Caki2 (cell line): ENCODE measurements at regions not wholly inside any gene's neighbourhood (a gene's known extent, or its start where the extent isn't known, plus 50 kb on each side); places are given as distances from the start of the nearest gene placed in this dataset.

ENCODE experiments used
- DNase-seq: peaks from one replicate; pipeline ENCODE4 v3.0.0-alpha.2; 2015; ENCODE audit warnings: low read depth
- in situ Hi-C: cut with HindIII; loops from 2 replicates; pipeline ENCODE4 v1.10.0; 2016; ENCODE audit warnings: low sequenced_read_pairs, low pct_unique_long_range_greater_than_20kb, mixed read lengths

DNA sequence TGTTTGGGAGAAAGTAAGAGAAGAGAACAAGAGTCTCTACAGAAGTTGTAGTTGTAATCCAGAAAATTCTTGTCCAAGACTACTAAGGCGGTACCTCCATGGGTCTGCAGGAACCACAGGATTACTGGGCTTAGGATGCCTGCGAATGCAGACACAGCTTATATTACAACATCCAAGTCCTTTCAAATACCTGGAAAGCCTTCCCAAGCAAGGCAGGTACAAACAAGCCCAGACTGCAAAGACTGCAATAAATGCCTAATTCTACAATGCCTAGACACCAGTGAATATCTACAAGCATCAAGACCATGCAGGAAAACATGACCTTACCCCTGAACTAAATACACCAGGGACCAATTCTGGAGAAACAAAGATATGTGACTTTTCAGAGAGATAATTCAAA, 178.2 kb downstream of the ARL4A start:
- in situ Hi-C loops: no loop called here
- no peak for DNase-seq

DNA sequence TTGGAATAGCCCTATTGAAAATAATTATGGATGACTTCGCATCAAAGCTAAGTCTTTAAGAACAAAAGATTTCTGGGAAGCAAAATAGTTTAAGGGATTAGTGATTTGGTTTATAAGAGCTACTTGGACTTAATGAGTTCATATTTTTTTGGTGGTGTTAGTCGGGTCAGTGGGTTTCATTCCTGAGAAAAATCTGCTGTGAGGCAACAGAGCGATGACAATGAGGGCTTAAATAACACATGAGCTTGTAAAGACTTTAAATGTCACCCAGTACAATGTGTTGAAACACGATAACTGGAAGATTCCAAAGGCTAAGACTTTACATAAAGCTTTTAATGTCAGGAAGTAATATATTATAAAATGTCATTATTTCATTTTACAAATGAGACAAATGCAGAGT, 178.8 kb downstream of the ARL4A start:
- in situ Hi-C loops: no loop called here
- DNase-seq: no peak

DNA sequence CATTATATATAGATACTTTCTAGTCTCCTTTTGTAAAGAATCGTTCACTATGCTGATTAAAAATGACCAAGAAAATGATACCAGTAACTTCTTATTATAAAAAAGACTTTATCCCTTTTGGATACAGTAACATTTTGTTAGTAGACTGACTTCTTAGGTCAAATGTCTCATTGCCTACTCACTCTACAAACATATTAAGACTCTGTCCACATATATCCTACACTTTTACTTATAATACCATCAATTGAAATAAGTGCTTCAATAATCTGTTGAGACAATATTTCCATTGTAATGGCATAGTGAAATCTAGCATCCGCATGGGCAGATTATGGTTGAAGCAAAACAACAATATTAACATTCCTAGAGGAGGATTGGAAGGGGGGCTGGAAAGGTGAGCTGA, 180.6 kb downstream of the ARL4A start:
- in situ Hi-C loops: no loop called here

DNA sequence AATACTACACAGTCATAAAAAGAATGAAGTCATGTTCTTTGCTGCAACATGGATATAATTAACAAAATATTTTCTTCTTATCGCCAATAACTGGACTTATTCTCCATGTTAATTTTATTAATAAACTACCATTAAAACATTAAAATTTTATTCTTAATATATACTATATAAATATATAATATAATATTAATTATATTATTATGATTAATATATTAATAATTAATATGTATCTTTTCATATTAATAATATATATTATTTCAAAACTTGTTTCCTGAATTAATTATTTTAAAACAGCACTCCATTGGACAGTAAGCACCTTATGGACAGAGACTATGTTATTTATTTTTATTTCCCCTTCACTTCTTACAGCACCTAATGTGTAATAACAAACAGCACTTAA, 182.8 kb downstream of the ARL4A start:
- DNase-seq: no peak
- in situ Hi-C loops: no loop called here

More for the DNA sequence above, 180.6 kb downstream of the ARL4A start:
- no peak for DNase-seq

DNA sequence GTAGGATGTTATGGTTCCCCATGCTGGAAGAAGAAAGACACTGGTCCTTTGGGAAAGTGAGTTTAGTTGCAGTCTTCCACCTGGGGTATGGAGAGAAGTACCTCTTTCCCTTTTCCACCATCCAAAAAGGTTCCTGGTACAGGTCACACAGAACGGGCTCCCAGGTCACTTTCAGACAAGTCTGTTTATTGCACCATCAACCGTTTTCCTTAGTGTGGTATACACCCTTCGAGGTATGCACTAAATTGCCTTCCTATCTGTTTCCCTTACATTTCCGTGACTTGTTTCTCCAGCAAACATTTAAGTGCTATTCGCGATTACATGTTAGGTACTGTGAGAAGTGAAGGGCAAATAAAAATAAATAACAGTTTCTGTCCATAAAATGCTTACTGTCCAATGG, 185.1 kb downstream of the ARL4A start:
- in situ Hi-C loops: no loop called here
- DNase-seq: no peak

DNA sequence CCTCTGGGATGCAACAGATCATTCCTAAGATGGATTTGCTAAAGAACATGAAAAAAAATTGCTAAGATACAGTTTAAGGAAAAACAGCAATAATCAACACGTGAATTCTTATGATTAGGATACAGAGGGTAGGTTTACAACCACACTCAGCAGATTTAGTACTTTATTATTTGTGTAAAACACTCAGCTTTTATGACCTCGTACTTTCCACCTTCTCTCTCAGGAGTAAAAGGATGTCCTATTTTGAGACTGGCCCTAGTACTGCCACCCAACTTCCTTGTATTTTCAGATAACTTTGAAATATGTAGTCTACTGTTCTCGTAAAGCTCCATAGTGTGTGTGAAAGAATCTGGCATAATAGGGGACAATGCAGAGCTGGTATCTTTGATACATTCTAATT, 186.1 kb downstream of the ARL4A start:
- in situ Hi-C loops: no loop called here

DNA sequence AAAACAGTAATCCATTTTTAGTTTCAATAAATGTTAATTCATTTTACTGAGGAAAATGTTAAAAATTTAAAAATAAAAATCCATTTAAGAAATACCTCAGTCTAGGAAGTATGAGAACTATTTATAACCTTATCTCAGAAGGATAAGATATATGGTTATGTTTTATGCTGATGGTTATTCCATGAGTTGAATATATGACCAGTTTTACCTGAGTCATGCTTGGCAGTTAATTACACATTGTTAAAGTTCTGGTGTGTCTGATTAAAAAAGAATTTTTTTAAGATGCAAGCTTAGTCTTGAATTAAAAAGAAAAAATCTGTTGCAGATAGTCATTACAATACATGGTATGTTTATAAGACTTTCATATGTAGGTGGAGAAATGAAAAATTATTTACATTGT, 191.7 kb downstream of the ARL4A start:
- no peak for DNase-seq
- in situ Hi-C loops: no loop called here

More for the DNA sequence above, 186.1 kb downstream of the ARL4A start:
- no peak for DNase-seq

DNA sequence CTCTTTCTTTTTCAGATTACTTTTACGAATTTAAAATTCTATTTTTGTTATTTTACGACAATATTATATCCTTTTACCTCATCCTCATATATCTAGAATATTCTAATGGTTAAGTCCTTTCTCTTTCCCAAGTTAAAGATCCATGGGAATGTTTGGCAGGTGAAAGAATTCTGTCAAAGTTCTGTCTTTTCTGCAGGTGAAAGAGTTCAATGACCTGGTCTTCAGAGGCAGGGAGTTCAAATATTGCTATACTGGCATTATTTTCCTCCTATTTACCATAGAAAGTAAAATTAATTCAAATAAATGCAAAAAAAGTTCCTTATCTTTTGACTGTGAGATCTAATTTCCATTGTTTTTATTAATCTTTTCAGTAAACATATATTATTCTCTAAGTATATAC, 194.3 kb downstream of the ARL4A start:
- no peak for DNase-seq
- in situ Hi-C loops: no loop called here

DNA sequence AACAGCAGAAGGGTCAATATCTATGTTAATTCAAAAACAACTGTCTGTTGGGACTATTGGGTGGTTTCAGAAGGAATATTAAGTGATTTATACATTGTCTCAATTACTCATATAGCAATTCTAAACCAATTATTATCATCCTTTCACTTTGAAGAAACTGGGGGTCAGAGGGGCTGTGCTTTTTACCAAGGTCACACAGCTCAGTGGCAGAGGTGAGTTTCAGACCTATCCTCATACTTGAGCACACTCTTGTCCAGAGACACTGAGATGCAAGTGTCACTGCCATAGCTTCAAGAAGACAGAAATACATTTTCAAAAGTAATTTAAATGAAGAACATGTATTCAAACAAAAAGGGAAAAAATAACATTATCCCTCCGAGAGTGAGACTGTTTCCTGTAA, 195.3 kb downstream of the ARL4A start:
- no peak for DNase-seq
- in situ Hi-C loops: no loop called here

DNA sequence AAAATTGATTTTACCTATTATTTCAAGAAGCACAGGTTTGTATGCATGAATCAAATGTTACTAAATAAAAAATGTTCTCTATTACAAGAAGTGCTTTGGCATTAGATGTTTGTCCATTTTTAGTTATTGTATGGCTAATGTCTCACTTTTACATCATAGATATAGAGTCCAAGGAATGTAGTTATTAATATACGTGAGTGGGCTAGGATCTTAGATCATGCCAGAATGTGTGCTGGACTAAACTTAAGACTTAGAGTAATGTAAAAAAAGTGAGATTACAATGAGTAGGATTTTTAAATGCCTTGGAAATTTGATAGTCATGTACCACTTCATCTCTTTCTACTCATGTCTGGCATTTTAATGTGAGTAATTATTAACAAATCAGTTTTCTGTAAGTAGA, 196.6 kb downstream of the ARL4A start:
- DNase-seq: no peak
- in situ Hi-C loops: no loop called here

DNA sequence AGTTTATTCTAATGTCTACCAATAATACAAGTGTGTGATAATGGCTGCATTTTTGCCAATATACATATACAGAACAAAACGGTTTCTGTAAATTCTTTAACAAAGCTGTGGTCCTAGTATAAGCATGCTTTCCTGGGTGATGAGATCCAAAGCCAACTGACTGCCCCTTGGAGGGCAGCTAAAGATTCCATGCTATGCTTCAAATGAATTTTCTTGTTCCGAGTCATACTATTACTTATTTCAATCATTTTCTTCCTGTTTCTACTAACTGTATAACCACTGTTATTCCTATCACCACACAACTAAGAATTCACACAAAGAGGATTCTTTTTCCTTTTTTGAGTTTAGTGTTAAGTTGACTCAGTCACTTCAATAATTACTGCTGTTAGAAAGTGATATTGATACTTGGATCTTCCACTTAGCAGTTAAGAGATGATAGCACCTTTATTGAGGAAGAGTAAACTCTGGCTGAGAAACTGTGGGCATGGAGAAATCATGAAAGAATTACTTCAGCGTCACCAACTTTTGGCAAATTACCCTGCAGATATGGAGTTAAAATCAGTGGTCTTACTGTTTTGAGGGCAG, 197.5 kb downstream of the ARL4A start:
- in situ Hi-C loops: no loop called here
- peak; percentile 23 for DNase-seq

DNA sequence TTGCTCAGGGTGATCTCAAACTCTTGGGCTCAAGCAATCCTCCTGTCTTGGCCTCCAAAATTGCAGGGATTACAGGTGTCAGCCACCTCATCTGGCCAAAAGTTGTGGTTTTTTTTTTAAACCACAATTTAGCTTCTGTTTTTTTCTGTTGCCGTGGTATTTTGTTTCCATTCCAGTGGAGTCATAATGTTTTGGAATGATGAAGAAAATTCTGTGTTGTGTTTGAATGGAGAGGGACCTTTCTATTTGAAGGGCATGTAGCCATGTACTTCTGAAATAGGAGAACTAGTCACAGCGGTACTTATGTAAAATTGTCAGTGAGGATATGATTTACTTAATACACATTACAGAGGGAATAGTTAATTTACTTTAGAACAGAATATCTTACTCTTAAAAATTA, 201.3 kb downstream of the ARL4A start:
- in situ Hi-C loops: no loop called here
- DNase-seq: peak; percentile 18

DNA sequence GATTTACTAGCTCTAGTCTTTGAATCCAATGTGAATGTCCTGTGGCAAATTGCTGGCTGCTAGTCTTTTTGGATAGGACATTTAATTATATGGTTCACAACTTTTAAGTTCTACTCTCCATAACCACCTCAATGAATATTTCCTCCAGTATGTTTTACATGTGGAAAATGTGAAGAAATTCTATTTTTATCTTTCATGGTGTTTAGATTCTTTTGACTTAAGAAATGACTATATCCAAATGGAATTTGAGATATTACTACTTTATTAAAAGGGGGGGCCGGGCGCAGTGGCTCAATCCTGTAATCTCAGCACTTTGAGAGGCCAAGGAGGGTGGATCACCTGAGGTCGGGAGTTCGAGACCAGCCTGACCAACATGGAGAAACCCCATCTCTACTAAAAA, 202.0 kb downstream of the ARL4A start:
- in situ Hi-C loops: no loop called here

DNA sequence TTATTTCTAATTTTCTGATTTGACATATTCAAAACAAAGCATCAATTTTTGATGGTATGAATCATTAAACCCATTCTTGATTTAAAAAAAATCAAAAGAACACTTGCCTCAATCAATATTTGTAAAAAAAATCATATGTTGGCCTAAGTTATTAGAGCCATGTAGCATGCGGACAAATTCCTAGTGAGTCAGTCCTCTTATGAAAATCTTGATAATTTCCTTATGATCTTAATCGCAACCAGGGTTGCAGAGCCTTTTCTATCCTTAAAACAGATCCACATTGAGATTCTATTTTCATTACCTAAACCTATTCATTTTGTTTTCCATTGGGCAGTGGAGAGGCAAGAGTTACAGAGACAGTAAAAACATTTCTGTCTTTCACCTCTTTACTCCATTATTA, 203.2 kb downstream of the ARL4A start:
- in situ Hi-C loops: no loop called here
- no peak for DNase-seq

More for the DNA sequence above, 202.0 kb downstream of the ARL4A start:
- DNase-seq: no peak

DNA sequence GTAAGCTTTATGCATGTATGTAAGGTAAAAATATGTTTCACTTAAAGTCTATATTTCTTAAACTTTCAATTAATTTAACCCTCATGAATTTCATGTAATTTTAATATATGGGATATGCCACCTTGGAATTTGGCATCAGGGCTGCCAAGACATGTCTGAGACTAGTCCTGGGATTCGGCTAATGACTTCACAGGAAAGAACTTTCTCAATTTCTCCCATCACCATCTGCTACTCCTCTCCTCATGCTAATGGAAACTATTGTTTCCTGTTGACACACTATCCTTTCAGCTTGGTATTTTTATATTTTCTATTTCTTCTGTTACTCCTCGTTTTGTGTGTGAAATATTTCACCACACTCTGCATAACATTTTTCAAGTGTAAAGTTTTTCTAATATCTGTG, 205.9 kb downstream of the ARL4A start:
- no peak for DNase-seq
- in situ Hi-C loops: no loop called here

DNA sequence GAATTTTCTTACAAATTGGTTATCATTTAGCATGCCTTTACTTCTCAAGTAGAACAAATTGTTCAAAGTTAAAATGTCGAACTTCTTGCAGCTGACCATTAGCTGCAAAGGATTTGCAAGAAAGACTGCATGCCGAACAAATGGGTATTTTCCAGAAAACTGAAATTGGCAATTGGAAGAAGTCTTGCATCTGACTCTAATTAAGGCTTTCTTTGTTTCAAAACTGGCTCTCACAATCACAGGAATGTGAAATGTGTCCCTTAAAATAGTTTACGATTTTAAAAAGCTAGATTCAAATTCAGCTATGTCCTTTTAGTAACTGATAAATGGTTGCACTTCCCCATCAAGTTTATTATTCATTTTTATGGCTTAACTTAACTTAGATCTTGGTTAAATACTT, 207.9 kb downstream of the ARL4A start:
- in situ Hi-C loops: no loop called here
- DNase-seq: no peak

DNA sequence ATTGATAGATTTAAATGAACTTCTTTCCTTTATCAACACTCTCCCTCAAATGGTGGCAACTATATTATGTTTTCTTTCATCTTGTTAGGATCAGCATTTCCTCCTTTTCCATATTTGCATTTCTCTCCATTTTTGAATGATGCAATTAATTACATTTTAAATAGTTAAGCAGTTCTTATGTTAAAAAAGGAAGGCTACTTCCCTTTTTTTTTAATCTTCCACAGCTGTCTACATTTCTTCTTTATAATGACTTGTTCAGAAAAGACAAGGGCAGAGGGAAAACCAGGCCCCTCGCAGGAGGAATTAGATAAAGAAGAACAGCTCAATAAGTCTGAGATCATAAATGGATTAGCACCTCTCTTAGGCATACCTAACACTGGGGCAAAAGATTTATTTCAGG, 208.9 kb downstream of the ARL4A start:
- in situ Hi-C loops: no loop called here
- no peak for DNase-seq

DNA sequence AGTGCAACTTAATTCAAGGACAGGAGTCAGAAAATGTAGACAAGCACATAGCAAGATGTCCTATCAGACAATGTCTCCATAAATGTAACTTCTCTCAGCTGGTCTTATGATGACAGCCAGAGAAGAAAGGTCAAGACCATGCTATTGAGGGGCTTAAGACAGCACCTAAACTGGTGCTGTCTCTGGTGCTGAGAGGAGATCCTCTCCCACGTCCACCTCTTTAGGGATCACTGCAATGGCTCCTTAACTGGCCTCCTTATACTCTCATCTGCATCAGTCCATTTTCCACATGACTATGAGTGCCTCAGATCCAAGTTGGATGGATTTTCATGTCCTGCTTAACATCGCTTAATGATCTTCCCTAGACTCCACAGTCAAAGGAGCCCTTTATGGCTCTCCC, 210.6 kb downstream of the ARL4A start:
- DNase-seq: no peak
- in situ Hi-C loops: no loop called here

DNA sequence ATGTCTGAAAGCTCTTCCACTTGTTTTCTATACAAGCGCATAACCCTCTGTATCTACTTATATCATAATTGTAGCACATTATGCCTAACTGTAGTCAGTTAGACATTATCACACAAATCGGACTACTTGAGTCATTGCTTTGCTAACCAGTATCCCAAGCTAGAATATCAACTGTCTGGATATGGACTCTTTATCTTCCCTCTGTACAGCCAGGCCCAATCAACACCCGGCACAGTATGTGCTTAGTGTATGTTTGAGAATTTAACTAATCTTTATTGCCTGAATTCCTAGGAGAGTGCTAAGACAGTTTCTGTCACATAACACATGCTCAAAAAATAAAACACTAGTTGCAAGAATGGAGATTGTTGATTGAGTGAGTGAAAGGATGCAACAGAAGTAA, 211.2 kb downstream of the ARL4A start:
- in situ Hi-C loops: no loop called here
- no peak for DNase-seq

DNA sequence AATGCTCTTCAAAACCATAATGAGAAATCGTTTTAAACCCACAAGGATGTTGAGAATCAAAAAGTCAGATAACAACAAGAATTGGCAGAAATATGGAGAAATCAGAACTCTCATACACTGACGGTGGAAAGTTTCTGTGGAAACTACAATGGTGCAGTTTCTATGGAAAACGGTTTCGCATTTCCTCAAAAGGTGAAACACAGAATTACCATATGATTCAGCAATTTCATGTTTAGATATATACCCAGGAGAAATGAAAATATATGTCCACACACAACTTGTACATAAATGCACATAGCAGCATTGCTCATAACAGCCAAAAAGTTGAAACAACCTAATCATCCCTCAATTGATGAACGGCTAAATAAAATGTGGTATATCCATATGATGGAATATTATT, 218.2 kb downstream of the ARL4A start:
- in situ Hi-C loops: no loop called here
- DNase-seq: no peak

DNA sequence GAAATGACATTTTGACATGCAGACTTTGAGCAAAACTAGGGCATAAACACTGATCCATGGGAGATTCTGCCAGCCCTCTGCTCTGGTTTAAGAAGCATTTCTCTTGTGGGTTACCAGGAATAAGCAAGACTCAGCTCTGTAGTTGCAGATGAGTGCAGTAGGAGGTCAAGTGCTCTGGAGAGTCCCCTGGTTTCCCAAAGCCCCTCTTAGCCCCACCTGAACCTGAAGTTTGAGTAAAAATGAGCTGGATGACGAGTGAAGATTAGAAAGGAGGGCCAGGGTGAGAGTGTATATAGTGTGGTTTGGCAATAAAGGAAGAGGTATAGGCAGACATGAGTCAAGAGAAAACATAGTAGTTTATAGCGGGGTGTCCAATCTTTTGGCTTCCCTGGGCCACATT, 220.3 kb downstream of the ARL4A start:
- in situ Hi-C loops: no loop called here
- no peak for DNase-seq
